GM12891 (cell line): ENCODE measurements at regions not wholly inside any gene's neighbourhood (a gene's known extent, or its start where the extent isn't known, plus 50 kb on each side); places are given as distances from the start of the nearest gene placed in this dataset.

Experiments
- PAX5 ChIP-seq: IDR thresholded peaks from 2 replicates; pipeline ENCODE4 v1.6.1; 2011; ENCODE audit warnings: low read length, moderate library complexity, mild to moderate bottlenecking; ENCODE audit not compliant: insufficient read depth, severe bottlenecking
- POLR2A ChIP-seq: IDR thresholded peaks from 2 replicates; pipeline ENCODE4 v1.6.1; 2011; ENCODE audit warnings: low read depth, low read length, control low read depth
- POLR2AphosphoS5 ChIP-seq: IDR thresholded peaks from 2 replicates; pipeline ENCODE4 v1.6.1; 2011; ENCODE audit warnings: low read depth, low read length, control low read depth
- POU2F2 ChIP-seq: IDR thresholded peaks from 2 replicates; pipeline ENCODE4 v1.6.1; 2011; ENCODE audit warnings: low read depth, mild to moderate bottlenecking, control low read depth, low read length, moderate library complexity
- SPI1 ChIP-seq: IDR thresholded peaks from 2 replicates; pipeline ENCODE4 v1.6.1; 2011; ENCODE audit warnings: low read depth, low read length, control low read depth
- TAF1 ChIP-seq: IDR thresholded peaks from 2 replicates; pipeline ENCODE4 v1.6.1; 2011; ENCODE audit warnings: low read depth, low read length, control low read depth

- TF ChIP-seq POLR2A (no peak), POLR2AphosphoS5 (no peak), TAF1 (no peak), PAX5 (no peak), SPI1 (no peak), POU2F2 (no peak)
Measured at GRCh38 chr1:229762891-229763290, 136.8 kb downstream of the URB2 start.
